ENCODE measurements at regions not wholly inside any gene's neighbourhood (a gene's known extent, or its start where the extent isn't known, plus 50 kb on each side); places are given as distances from the start of the nearest gene placed in this dataset.

GRCh38 chr5:93055561-93055960, 525.5 kb downstream of the NR2F1-AS1 start:
- no peak for TF ChIP-seq CTCF (IDR thresholded peaks at IDR 0.05)
- no peak for TF ChIP-seq POLR2A (IDR thresholded peaks at IDR 0.05)
- no peak for TF ChIP-seq EP300 (IDR thresholded peaks at IDR 0.05)
